ENCODE measurements at regions not wholly inside any gene's neighbourhood (a gene's known extent, or its start where the extent isn't known, plus 50 kb on each side); places are given as distances from the start of the nearest gene placed in this dataset.

DNA sequence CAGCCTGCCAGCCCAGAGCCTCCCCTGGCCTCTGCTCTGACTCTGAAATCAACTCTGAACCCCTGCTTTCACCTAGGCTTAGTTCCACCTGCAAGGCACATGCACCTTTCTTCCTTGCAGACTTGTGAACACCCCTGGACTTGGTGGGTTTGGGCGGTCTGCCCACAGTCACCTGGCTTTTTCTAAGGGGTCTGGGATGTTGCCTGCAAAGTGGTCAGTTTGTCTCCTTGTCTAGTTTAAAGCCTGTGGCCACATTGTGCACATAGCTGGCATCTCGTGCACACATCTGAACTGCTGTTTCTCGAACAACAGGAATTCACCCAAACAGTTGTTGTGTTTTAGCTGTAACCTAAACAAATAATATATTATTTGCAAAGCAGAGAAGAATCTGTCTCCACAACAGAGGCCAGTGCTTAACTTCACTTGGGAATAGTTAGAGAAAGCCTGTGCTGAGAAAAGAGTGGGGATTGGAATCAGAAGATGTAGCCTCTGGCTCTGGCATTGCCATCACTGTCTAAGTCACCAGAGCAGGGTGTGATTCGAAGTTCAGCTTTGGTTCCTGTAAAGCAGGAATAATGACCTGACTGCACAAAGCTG is 108.5 kb downstream of the TMEM18 start:
- TF ChIP-seq GABPA (IDR thresholded peaks at IDR 0.05; ENCODE audit: low read depth), result no peak
- no peak for TF ChIP-seq TAF1 (IDR thresholded peaks at IDR 0.05; ENCODE audit: borderline replicate concordance, low read depth, low read length)
- TF ChIP-seq FOXM1 (IDR thresholded peaks at IDR 0.05; ENCODE audit: low read depth), result no peak
- TF ChIP-seq YY1 (IDR thresholded peaks at IDR 0.05; ENCODE audit: low read depth), result no peak
- no peak for TF ChIP-seq SIN3A (IDR thresholded peaks at IDR 0.05; ENCODE audit: borderline replicate concordance, low read depth, low read length)
- no peak for TF ChIP-seq FOXJ3 (CRISPR knock-in tag; IDR thresholded peaks at IDR 0.05)
- TF ChIP-seq MEF2A (IDR thresholded peaks at IDR 0.05; ENCODE audit: borderline replicate concordance, low read depth), result no peak
- TF ChIP-seq, protein P1, sequence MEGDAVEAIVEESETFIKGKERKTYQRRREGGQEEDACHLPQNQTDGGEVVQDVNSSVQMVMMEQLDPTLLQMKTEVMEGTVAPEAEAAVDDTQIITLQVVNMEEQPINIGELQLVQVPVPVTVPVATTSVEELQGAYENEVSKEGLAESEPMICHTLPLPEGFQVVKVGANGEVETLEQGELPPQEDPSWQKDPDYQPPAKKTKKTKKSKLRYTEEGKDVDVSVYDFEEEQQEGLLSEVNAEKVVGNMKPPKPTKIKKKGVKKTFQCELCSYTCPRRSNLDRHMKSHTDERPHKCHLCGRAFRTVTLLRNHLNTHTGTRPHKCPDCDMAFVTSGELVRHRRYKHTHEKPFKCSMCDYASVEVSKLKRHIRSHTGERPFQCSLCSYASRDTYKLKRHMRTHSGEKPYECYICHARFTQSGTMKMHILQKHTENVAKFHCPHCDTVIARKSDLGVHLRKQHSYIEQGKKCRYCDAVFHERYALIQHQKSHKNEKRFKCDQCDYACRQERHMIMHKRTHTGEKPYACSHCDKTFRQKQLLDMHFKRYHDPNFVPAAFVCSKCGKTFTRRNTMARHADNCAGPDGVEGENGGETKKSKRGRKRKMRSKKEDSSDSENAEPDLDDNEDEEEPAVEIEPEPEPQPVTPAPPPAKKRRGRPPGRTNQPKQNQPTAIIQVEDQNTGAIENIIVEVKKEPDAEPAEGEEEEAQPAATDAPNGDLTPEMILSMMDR (IDR thresholded peaks at IDR 0.05), result no peak
- no peak for TF ChIP-seq POLR2AphosphoS5 (IDR thresholded peaks at IDR 0.05; ENCODE audit: low read depth, low read length)
- TF ChIP-seq SMC3 (IDR thresholded peaks at IDR 0.05; ENCODE audit: low read depth, low read length), result no peak
- TF ChIP-seq TCF12 (IDR thresholded peaks at IDR 0.05), result no peak
- no peaks in the 10 kb centered on the region for H3F3A ChIP-seq (replicated peaks; ENCODE audit: insufficient read depth)
- WGBS (ENCODE audit: low lambda C conversion rate), result 12% methylated on average over 4 of the region's 4 CpGs
- DNase-seq, result no peak
- no peaks in the 10 kb centered on the region for H3K79me2 ChIP-seq (ENCODE audit: insufficient read depth)
- H3K36me3 ChIP-seq (replicated peaks in 1 of 2; ENCODE audit: control insufficient read depth in 1 of 2, insufficient read depth in 2 of 2, low read length in 1 of 2), result no peaks in the 10 kb centered on the region
- no peaks in the 10 kb centered on the region for H4K20me1 ChIP-seq (ENCODE audit: insufficient read depth)
- peak overlapping the region in 1 of 2 experiments; percentile 100; a peak in 2 of 4 replicates for H3K27ac ChIP-seq (ENCODE audit: low read depth in 2 of 2, low read length in 1 of 2)
- H3K9ac ChIP-seq, result no peak overlapping the region
- peaks cover 0 to 47% of the 10 kb centered on the region in 2 experiments; a peak in 2 of 4 replicates for H3K4me1 ChIP-seq (ENCODE audit: control insufficient read depth in 1 of 2, insufficient read depth in 2 of 2, low read depth in 1 of 2, low read length in 1 of 2)
- H3K27me3 ChIP-seq (ENCODE audit: insufficient read depth), result no peaks in the 10 kb centered on the region
- H3K9me2 ChIP-seq, result no peaks in the 10 kb centered on the region
- H2AFZ ChIP-seq (ENCODE audit: low read depth), result no peak overlapping the region
- ChIA-PET POLR2A (interaction anchor here (1.3 kb wide), 1 partner anchor 22 kb away, joined by 3 read pairs; no protein-coding TSS in a partner anchor), CTCF (interaction anchor here (0.9 to 6.5 kb wide), 15 partner anchors 8 to 279 kb away, joined by 3 to 58 read pairs (median 4); no protein-coding TSS in a partner anchor)
- H3K4me3 ChIP-seq (ENCODE audit: low read depth in 2 of 2, low read length in 1 of 2), result no peak overlapping the region
- no peak overlapping the region for H3K4me2 ChIP-seq
- H3K9me3 ChIP-seq, result peaks cover 13% of the 10 kb centered on the region; the same call in 1 of the 2 replicates

DNA sequence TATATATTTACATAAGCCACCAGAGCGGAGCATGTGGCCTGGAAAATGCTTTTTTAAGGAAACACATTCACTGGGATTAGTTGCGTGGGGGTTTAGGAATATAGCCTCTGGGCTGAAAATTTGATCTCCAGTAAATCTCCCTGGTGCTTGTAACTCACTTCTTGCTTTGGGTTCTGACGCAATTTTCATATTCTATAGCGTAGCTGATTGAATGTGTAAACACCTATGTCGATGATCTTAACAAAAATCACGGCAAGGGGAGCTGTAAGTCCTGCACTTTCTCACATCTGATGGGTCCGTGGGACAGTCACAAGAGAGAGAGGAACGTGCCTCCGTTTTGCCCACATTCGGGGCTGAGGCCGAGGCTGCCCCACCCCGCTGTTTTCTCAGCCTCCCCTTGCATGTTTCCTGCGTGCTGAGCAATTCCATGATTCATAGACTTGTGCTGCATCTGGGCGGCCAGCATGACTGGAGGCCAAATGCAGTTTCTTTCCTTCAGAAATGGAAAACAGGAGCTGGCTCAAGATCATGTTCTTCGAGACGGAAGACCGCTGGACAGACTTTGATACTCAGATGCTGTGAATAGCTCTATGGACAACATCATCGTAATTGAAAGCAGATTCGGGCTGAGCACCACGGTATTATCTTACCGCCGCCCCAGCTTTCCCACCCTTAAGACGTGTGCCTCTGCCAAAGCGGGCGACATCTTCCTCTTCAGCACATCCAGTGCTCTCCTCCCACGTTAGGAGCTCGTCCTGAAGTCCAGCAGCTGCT is 109.2 kb downstream of the TMEM18 start:
- no peaks in the 10 kb centered on the region for H3K79me2 ChIP-seq (ENCODE audit: insufficient read depth)
- no peak overlapping the region for H3K4me3 ChIP-seq (ENCODE audit: low read depth in 2 of 2, low read length in 1 of 2)
- H3K36me3 ChIP-seq (replicated peaks in 1 of 2; ENCODE audit: control insufficient read depth in 1 of 2, insufficient read depth in 2 of 2, low read length in 1 of 2), result no peaks in the 10 kb centered on the region
- no peak overlapping the region for H3K9ac ChIP-seq
- CTCF ChIA-PET, result interaction anchor here (0.9 to 6.5 kb wide), 12 partner anchors 9 to 278 kb away, joined by 3 to 58 read pairs (median 4); no protein-coding TSS in a partner anchor
- H3F3A ChIP-seq (replicated peaks; ENCODE audit: insufficient read depth), result no peaks in the 10 kb centered on the region
- no peaks in the 10 kb centered on the region for H3K27me3 ChIP-seq (ENCODE audit: insufficient read depth)
- peaks cover 0 to 41% of the 10 kb centered on the region in 2 experiments; a peak in 2 of 4 replicates for H3K4me1 ChIP-seq (ENCODE audit: control insufficient read depth in 1 of 2, insufficient read depth in 2 of 2, low read depth in 1 of 2, low read length in 1 of 2)
- POLR2A ChIA-PET, result interaction anchor here (1.3 kb wide), 1 partner anchor 22 kb away, joined by 3 read pairs; no protein-coding TSS in a partner anchor
- H3K4me2 ChIP-seq, result no peak overlapping the region
- no peaks in the 10 kb centered on the region for H3K9me2 ChIP-seq
- H3K9me3 ChIP-seq, result peaks cover 13% of the 10 kb centered on the region; the same call in 1 of the 2 replicates
- TF ChIP-seq, protein P2, sequence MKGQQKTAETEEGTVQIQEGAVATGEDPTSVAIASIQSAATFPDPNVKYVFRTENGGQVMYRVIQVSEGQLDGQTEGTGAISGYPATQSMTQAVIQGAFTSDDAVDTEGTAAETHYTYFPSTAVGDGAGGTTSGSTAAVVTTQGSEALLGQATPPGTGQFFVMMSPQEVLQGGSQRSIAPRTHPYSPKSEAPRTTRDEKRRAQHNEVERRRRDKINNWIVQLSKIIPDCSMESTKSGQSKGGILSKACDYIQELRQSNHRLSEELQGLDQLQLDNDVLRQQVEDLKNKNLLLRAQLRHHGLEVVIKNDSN (IDR thresholded peaks at IDR 0.05; ENCODE audit: borderline replicate concordance, low read depth), result no peak
- TF ChIP-seq GABPA (IDR thresholded peaks at IDR 0.05; ENCODE audit: low read depth), result no peak
- no peak for TF ChIP-seq ELF1 (IDR thresholded peaks at IDR 0.05)
- no peak for TF ChIP-seq MXI1 (IDR thresholded peaks at IDR 0.05; ENCODE audit: low read depth, low read length)
- TF ChIP-seq SMC3 (IDR thresholded peaks at IDR 0.05; ENCODE audit: low read depth, low read length), result no peak
- TF ChIP-seq, protein P3, sequence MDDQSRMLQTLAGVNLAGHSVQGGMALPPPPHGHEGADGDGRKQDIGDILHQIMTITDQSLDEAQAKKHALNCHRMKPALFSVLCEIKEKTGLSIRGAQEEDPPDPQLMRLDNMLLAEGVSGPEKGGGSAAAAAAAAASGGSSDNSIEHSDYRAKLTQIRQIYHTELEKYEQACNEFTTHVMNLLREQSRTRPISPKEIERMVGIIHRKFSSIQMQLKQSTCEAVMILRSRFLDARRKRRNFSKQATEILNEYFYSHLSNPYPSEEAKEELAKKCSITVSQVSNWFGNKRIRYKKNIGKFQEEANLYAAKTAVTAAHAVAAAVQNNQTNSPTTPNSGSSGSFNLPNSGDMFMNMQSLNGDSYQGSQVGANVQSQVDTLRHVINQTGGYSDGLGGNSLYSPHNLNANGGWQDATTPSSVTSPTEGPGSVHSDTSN (IDR thresholded peaks at IDR 0.05), result no peak
- TF ChIP-seq, protein P4, sequence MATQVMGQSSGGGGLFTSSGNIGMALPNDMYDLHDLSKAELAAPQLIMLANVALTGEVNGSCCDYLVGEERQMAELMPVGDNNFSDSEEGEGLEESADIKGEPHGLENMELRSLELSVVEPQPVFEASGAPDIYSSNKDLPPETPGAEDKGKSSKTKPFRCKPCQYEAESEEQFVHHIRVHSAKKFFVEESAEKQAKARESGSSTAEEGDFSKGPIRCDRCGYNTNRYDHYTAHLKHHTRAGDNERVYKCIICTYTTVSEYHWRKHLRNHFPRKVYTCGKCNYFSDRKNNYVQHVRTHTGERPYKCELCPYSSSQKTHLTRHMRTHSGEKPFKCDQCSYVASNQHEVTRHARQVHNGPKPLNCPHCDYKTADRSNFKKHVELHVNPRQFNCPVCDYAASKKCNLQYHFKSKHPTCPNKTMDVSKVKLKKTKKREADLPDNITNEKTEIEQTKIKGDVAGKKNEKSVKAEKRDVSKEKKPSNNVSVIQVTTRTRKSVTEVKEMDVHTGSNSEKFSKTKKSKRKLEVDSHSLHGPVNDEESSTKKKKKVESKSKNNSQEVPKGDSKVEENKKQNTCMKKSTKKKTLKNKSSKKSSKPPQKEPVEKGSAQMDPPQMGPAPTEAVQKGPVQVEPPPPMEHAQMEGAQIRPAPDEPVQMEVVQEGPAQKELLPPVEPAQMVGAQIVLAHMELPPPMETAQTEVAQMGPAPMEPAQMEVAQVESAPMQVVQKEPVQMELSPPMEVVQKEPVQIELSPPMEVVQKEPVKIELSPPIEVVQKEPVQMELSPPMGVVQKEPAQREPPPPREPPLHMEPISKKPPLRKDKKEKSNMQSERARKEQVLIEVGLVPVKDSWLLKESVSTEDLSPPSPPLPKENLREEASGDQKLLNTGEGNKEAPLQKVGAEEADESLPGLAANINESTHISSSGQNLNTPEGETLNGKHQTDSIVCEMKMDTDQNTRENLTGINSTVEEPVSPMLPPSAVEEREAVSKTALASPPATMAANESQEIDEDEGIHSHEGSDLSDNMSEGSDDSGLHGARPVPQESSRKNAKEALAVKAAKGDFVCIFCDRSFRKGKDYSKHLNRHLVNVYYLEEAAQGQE (IDR thresholded peaks at IDR 0.05; ENCODE audit: low read depth, low read length), result no peak
- TF ChIP-seq POLR2AphosphoS5 (IDR thresholded peaks at IDR 0.05; ENCODE audit: low read depth, low read length), result no peak
- peak overlapping the region in 1 of 2 experiments; percentile 100; a peak in 2 of 4 replicates for H3K27ac ChIP-seq (ENCODE audit: low read depth in 2 of 2, low read length in 1 of 2)
- no peak overlapping the region for H2AFZ ChIP-seq (ENCODE audit: low read depth)
- no peak for DNase-seq
- no peaks in the 10 kb centered on the region for H4K20me1 ChIP-seq (ENCODE audit: insufficient read depth)
- 26% methylated on average over 27 of the region's 27 CpGs for WGBS (ENCODE audit: low lambda C conversion rate)
